ENCODE measurements at regions not wholly inside any gene's neighbourhood (a gene's known extent, or its start where the extent isn't known, plus 50 kb on each side); places are given as distances from the start of the nearest gene placed in this dataset.

GRCh38 chr20:21002486-21002885 is 103.7 kb downstream of the LINC00237 start:
- no peak overlapping the region for H3K27ac ChIP-seq (ENCODE audit: extremely low read depth, low read depth, low read length)
- no peak overlapping the region for H3K9ac ChIP-seq (ENCODE audit: insufficient read depth in 1 of 2, low read depth in 2 of 2, low read length in 2 of 2)
- CTCF ChIA-PET (ENCODE audit: low intra/inter-chr PET ratio), result no interaction called here
- FAIRE-seq, result no peak
- H4K20me1 ChIP-seq (replicated peaks; ENCODE audit: control insufficient read depth, insufficient read depth, low read length), result no peaks in the 10 kb centered on the region
- H2AFZ ChIP-seq (ENCODE audit: low read depth, low read length), result no peak overlapping the region
- in situ Hi-C loops (cut with MboI), result no loop called here
- POLR2A ChIA-PET, result no interaction called here
- H3K27me3 ChIP-seq (ENCODE audit: control insufficient read depth in 2 of 2, insufficient read depth in 2 of 2, low read length in 2 of 2), result peaks cover under 1 to 6% of the 10 kb centered on the region in 2 experiments; a peak in 2 of 5 replicates
- DNase-seq (ENCODE audit: extremely low read depth in 1 of 4, low spot score in 3 of 4), result no peak
- no peaks in the 10 kb centered on the region for H3K36me3 ChIP-seq (ENCODE audit: control insufficient read depth, insufficient read depth, low read length)
- no peaks in the 10 kb centered on the region for H3K9me3 ChIP-seq (replicated peaks; ENCODE audit: control insufficient read depth, insufficient read depth, low read depth, low read length)
- no peaks in the 10 kb centered on the region for H3K79me2 ChIP-seq (ENCODE audit: control insufficient read depth, insufficient read depth, low read length)
- H3K4me1 ChIP-seq (replicated peaks in 1 of 2; ENCODE audit: control insufficient read depth in 2 of 2, insufficient read depth in 2 of 2, low read length in 2 of 2), result no peaks in the 10 kb centered on the region
- intact Hi-C loops (cut with micrococcal nuclease), result no loop called here
- WGBS (ENCODE audit: insufficient coverage, low coverage, missing lambda C conversion rate), result 0% methylated on average over 6 of the region's 8 CpGs
- H3K9me1 ChIP-seq (ENCODE audit: control insufficient read depth, insufficient read depth, low read length), result no peaks in the 10 kb centered on the region
- H3K4me2 ChIP-seq (ENCODE audit: insufficient read depth, low read length), result no peak overlapping the region
- no peak for ATAC-seq
- BruUV-seq (replicated peaks), result no TSS peak
- H3K4me3 ChIP-seq, result no peak overlapping the region
- TF ChIP-seq AFF1 (IDR thresholded peaks at IDR 0.05; ENCODE audit: low read depth in 1 of 2, partially characterized antibody in 2 of 2) (no peak), TCF3 (CRISPR knock-in tag; IDR thresholded peaks at IDR 0.05) (no peak), THAP7 (CRISPR knock-in tag; IDR thresholded peaks at IDR 0.05) (no peak), ZNF224 (CRISPR knock-in tag; IDR thresholded peaks at IDR 0.05) (no peak), BRF1 (IDR thresholded peaks at IDR 0.05; ENCODE audit: borderline replicate concordance, extremely low read depth, insufficient read length) (no peak), ILF3 (IDR thresholded peaks at IDR 0.05; ENCODE audit: borderline replicate concordance) (no peak), NFYB (IDR thresholded peaks at IDR 0.05; ENCODE audit: extremely low read depth, insufficient read length) (no peak), SRSF3 (IDR thresholded peaks at IDR 0.05; ENCODE audit: insufficient read depth, low read length) (no peak), PCBP1 (IDR thresholded peaks at IDR 0.05; ENCODE audit: low read depth, low read length, poor library complexity, severe bottlenecking) (no peak), MEF2D (tag; conservative IDR thresholded peaks at IDR 0.05; ENCODE audit: low read depth) (no peak), HNRNPH1 (optimal IDR thresholded peaks at IDR 0.05; ENCODE audit: low read depth, low read length) (no peak), ZNF695 (CRISPR knock-in tag; IDR thresholded peaks at IDR 0.05) (no peak), HIVEP1 (CRISPR knock-in tag; IDR thresholded peaks at IDR 0.05) (no peak), SREBF2 (CRISPR knock-in tag; IDR thresholded peaks at IDR 0.05) (no peak)
- TF ChIP-seq, protein P1, sequence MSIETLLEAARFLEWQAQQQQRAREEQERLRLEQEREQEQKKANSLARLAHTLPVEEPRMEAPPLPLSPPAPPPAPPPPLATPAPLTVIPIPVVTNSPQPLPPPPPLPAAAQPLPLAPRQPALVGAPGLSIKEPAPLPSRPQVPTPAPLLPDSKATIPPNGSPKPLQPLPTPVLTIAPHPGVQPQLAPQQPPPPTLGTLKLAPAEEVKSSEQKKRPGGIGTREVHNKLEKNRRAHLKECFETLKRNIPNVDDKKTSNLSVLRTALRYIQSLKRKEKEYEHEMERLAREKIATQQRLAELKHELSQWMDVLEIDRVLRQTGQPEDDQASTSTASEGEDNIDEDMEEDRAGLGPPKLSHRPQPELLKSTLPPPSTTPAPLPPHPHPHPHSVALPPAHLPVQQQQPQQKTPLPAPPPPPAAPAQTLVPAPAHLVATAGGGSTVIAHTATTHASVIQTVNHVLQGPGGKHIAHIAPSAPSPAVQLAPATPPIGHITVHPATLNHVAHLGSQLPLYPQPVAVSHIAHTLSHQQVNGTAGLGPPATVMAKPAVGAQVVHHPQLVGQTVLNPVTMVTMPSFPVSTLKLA (conservative IDR thresholded peaks at IDR 0.05), result no peak
- TF ChIP-seq, protein P2, sequence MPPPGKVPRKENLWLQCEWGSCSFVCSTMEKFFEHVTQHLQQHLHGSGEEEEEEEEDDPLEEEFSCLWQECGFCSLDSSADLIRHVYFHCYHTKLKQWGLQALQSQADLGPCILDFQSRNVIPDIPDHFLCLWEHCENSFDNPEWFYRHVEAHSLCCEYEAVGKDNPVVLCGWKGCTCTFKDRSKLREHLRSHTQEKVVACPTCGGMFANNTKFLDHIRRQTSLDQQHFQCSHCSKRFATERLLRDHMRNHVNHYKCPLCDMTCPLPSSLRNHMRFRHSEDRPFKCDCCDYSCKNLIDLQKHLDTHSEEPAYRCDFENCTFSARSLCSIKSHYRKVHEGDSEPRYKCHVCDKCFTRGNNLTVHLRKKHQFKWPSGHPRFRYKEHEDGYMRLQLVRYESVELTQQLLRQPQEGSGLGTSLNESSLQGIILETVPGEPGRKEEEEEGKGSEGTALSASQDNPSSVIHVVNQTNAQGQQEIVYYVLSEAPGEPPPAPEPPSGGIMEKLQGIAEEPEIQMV (tag; conservative IDR thresholded peaks at IDR 0.05; ENCODE audit: low read depth), result no peak

Data from K562 (cell line).